ENCODE measurements at regions not wholly inside any gene's neighbourhood (a gene's known extent, or its start where the extent isn't known, plus 50 kb on each side); places are given as distances from the start of the nearest gene placed in this dataset.
"Not testable (repeated sequence)": the region's sequence is repeated elsewhere in the genome, so short reads cannot be mapped to it uniquely, and the experiment has no call there.

DNA sequence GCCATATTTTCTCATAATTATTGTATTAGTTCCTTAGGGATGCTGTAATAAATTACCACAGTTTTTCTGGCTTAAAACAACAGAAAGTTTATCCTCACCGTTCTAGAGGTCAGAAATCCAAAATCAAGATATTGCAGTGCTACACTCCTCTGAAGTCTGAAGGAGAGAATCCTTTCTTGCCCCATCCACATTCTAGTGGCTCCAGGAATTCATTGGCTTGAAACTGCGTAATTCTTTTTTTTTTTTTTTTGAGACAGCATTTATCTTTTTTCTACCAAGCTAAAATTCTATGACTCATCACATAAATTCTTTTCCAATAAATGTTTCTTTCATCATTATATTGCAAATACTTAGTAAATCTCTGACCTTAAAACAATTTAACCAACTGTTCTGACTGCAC lies 451.0 kb upstream of the RGS18 start:
- no peak overlapping the region for H3K4me3 ChIP-seq (ENCODE audit: low read depth, low read length)
- TF ChIP-seq, protein P1, sequence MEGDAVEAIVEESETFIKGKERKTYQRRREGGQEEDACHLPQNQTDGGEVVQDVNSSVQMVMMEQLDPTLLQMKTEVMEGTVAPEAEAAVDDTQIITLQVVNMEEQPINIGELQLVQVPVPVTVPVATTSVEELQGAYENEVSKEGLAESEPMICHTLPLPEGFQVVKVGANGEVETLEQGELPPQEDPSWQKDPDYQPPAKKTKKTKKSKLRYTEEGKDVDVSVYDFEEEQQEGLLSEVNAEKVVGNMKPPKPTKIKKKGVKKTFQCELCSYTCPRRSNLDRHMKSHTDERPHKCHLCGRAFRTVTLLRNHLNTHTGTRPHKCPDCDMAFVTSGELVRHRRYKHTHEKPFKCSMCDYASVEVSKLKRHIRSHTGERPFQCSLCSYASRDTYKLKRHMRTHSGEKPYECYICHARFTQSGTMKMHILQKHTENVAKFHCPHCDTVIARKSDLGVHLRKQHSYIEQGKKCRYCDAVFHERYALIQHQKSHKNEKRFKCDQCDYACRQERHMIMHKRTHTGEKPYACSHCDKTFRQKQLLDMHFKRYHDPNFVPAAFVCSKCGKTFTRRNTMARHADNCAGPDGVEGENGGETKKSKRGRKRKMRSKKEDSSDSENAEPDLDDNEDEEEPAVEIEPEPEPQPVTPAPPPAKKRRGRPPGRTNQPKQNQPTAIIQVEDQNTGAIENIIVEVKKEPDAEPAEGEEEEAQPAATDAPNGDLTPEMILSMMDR (IDR thresholded peaks at IDR 0.05; ENCODE audit: borderline replicate concordance, insufficient read depth, low read depth, low read length) = no peak

DNA sequence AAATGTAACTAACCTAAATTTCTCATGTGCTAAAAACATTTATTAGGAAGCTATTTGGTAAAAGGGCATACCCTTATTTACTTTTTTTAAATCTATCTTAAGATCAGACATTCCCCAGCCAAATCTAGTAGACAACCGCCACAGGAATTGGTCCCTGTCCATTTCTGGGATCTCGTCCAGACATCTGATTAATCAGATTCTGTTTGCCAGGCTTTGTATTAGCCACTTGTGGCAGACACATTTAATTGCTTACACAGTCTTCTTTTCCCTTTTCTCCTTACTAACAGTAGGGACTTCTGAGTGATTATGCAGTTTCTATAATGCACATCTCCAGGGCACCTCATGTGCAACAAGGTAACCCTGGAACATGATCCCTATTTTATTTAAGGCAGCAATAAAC lies 449.0 kb upstream of the RGS18 start:
- TF ChIP-seq, protein P1 (IDR thresholded peaks at IDR 0.05; ENCODE audit: borderline replicate concordance, insufficient read depth, low read depth, low read length) = no peak

DNA sequence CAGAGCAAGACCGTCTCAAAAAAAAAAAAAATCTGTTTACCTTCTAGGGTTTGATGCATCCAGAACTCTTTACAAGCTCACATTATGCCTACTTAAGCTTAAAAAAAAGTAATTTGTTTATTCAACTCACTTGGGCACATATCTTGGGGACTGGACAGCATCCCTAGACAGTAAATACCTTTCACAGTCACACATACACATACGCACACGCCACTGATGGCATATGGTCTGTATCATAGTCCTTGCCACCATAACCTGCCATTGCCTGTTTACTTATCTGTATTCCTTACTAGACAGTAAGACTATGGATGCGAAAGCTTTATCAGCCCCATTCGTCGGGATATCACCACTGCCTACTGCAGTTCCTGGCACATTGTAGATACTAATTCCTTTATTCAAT lies 446.3 kb upstream of the RGS18 start:
- TF ChIP-seq, protein P1 (IDR thresholded peaks at IDR 0.05; ENCODE audit: borderline replicate concordance, insufficient read depth, low read depth, low read length) = no peak
- H3K4me3 ChIP-seq (ENCODE audit: low read depth, low read length) = no peak overlapping the region

More for the DNA sequence above, 449.0 kb upstream of the RGS18 start:
- H3K4me3 ChIP-seq (ENCODE audit: low read depth, low read length) = no peak overlapping the region

DNA sequence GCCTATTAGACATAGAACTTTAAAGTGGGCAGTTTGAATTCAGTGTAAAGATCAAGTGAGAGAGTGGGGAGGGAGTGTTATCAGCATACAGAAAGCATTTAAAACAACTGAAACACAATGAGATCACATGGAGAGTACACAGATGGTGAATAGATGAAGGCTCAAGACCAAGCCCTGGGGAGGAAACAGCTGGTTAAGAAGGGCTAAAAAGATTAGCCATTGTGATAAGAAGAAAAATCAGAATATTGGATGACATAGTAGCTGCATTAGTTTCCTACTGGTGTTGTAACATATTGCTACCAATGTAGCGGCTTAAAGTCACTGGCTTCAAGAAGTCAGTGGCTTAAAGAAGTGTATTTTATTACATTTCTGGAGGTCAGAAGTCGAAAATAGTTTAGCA lies 443.4 kb upstream of the RGS18 start:
- TF ChIP-seq, protein P1 (IDR thresholded peaks at IDR 0.05; ENCODE audit: borderline replicate concordance, insufficient read depth, low read depth, low read length) = no peak
- H3K4me3 ChIP-seq (ENCODE audit: low read depth, low read length) = no peak overlapping the region

DNA sequence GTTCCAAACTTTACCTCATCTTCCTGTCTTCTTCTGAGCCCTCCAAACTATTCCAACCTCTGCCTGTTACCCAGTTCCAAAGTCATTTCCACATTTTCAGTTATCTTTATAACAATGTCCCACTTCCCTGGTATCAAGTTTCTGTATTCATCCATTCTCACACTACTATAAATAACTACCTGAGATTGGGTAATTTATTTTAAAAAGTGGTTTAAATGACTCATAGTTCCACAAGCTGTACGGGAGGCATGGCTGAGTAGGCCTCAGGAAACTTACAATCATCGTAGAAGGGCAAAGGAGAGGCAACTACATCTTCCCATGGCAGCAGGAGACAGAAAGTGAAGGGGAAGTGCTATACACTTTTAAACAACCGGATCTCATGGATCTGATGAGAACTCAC lies 428.5 kb upstream of the RGS18 start:
- no peak overlapping the region for H3K4me3 ChIP-seq (ENCODE audit: low read depth, low read length)
- TF ChIP-seq, protein P1 (IDR thresholded peaks at IDR 0.05; ENCODE audit: borderline replicate concordance, insufficient read depth, low read depth, low read length) = no peak

DNA sequence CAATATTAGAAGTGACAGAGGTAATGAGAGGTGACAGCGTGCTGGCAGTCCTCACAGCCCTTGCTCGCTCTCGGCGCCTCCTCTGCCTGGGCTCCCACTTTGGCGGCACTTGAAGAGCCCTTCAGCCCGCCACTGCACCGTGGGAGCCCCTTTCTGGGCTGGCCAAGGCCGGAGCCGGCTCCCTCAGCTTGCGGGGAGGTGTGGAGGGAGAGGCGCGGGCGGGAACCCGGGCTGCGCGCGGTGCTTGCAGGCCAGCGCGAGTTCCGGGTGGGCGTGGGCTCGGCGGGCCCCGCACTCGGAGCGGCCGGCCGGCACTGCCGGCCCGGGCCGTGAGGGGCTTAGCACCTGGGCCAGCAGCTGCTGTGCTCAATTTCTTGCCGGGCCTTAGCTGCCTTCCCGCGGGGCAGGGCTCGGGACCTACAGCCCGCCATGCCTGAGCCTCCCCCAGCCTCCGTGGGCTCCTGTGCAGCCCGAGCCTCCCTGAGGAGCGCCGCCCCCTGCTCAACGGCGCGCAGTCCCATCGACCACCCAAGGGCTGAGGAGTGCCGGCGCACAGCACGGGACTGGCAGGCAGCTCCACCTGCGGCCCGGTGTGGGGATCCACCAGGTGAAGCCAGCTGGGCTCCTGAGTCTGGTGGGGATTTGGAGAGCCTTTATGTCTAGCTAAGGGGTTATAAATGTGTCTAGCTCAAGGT lies 426.5 kb upstream of the RGS18 start:
- H3K4me3 ChIP-seq (ENCODE audit: low read depth, low read length) = not testable (repeated sequence)

DNA sequence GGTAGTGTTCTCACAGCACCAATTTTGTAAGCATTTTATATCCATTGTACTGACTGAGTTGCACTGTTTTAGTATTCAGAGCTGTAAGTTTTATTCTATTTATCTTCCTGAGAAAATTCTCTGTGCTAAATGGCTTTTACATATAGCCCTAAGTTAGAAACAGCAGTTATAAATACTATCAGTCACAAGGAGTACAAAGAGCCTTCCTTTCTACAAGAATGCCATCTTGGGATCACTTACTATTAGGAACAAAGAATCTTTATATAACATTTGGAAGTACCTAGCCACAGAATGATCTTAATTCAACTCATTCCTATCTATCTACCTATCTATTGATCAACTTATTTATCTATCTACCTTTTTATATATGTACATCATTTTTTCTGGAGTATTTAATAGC lies 423.9 kb upstream of the RGS18 start:
- TF ChIP-seq, protein P1 (IDR thresholded peaks at IDR 0.05; ENCODE audit: borderline replicate concordance, insufficient read depth, low read depth, low read length) = no peak
- H3K4me3 ChIP-seq (ENCODE audit: low read depth, low read length) = no peak overlapping the region

Measured in GM12875 (cell line).